Activated T-cell treated with anti-CD3 and anti-CD28 coated beads for 4 hours (primary cell): ENCODE measurements at regions not wholly inside any gene's neighbourhood (a gene's known extent, or its start where the extent isn't known, plus 50 kb on each side); places are given as distances from the start of the nearest gene placed in this dataset.

ENCODE experiments used
- DNase-seq: peaks from one replicate; pipeline ENCODE4 v3.0.0-alpha.2; 2020

DNA sequence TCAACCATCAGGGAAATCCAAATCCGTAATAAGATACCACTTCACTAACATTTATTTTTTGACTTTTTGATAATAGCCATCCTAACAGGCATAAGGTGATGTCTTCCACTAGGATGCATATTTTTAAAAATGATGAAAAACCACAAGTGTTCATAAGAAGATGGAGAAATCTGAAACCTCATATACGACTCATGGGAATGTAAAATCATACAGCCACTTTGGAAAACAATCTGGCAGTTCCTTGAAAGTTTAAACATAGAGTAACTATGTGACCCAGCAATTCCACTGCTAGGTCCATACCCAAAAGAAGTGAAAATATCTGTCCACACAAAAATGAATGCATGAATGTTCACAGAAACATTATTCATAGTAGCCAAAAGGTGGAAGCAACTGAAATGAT is 431.0 kb downstream of the ENC1 start:
- DNase-seq, result no peak

DNA sequence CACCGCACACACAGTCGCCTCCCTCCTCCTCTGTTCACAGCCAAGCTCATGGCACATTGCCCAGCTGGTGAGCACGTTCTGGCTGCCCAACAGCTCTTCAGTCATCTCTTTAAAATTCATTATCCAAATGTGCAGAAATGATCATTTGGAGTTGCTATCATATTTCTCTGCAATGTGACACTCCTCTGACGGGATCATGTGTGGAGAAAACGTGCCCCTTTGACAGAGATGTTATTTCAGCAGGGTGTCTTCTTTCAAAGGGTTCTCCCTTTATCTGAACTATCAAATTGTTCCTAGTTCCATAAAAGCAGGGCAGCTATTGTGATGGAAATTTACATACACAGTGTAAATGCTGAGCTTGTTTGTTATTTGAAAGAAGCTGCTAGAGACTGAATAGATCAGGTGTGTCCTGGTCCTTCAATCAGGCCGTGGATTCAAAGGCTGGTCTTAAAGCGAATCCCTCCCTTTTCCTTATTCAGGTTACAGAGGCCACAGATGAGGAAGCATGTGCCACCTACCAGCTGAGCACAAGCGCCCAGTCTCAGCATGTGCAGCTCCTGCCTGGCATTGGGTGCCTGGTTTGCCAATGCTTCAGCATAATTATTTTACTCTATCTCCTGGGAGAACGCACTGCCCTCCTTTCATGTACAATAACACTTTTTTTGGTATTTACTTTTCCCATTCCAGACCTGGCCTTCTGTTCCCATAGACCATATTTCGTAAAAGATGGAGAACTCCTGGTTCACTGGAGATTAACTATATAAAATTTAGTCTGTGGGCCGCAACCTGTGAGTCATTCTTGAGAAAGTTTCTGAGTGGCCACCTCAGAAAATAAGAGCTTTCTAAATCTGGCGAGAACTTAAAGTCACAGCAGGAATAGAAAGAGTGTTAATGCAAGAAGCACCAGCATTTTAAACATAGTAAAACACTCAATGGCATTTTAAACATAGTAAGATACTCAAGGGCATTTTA is 433.7 kb downstream of the ENC1 start:
- no peak for DNase-seq

DNA sequence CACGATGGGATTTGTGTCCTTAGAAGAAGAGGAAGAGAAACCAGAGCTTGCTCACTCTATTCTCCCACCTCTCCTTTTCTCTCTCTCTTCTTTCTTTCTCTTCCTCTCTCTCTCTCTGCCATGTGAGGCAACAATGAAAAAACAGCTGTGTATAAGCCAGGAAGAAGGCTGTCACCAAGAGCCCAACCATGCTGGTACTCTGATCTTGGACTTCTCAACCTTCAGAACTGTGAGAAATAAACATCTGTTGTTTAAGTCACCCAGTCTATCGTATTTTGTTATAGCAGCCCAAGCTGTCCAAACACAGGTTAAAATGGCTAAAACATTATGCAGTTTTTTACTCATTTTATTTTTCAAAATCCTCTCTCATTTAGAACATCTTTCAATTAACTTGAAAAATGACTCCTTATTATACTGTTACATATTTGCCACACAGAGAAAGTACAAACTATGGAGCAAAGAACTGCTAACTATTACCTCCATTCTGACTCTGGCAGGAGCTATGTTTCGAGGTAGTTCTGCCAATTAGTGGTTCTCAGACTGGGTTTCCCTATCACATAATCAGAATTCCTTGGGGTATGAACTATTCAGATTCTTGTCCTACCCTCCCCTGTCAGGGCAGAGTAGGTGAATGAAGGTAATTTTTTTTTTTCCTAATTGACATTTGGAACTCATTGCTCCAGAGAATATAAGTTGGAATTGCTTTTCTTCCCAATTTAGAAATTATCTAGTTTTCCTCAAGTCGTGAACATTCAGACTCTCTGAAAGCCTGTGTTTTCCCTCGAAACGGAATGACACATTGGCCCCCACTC is 434.6 kb downstream of the ENC1 start:
- no peak for DNase-seq

DNA sequence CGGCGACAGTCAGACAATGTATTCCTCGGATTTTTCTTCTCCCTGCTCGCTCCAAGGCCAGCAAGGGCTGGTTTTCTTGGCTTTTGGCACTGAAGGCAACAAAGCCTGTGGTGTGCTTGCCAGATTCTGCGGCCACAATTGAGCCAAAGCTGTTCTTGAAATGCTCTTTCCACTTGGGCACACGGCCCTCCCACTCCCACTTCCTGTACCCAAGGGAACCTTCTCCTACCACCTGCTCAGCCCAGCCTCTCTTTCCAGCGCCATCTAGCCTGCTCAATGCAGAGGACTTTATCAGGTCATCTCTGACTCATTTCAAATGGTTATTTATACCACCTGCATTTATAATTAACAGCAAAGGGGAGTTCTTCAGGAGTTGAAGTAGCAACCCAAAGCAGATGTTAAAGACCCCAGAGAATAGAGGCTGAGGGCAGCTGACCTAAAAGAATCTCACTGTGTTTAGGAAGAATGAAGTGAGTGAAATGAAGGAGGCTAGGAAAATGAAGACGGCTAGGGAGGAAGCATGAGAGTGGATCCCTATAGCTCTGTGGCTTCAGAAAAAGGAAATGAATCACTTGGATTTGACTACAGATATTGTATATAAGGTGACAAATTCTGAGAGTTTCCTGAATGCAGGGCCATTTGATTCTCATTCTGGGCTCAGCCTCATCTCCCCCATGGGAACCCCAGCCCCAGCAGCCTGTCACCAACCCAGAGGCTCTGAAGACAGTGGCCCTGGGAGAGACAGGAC is 439.0 kb downstream of the ENC1 start:
- DNase-seq, result no peak

DNA sequence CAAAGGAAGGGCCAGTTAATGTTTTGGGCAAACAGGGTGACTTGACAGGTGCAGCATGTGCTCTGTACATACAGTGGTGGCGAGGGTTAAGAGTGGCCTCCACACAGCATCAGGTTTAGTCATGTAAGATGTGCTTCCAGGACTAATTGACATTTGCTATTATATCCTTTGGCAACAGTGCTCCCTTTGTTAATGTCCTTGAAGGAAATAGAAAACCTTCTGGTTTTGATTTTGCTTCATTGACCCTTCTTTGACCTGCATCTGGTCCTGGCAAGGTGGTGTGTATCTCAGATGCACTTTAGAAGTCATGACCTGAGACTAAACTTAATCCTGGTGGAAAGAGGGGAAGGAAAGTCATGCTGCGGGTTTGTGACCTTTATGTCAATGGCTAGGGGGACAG is 440.0 kb downstream of the ENC1 start:
- no peak for DNase-seq

DNA sequence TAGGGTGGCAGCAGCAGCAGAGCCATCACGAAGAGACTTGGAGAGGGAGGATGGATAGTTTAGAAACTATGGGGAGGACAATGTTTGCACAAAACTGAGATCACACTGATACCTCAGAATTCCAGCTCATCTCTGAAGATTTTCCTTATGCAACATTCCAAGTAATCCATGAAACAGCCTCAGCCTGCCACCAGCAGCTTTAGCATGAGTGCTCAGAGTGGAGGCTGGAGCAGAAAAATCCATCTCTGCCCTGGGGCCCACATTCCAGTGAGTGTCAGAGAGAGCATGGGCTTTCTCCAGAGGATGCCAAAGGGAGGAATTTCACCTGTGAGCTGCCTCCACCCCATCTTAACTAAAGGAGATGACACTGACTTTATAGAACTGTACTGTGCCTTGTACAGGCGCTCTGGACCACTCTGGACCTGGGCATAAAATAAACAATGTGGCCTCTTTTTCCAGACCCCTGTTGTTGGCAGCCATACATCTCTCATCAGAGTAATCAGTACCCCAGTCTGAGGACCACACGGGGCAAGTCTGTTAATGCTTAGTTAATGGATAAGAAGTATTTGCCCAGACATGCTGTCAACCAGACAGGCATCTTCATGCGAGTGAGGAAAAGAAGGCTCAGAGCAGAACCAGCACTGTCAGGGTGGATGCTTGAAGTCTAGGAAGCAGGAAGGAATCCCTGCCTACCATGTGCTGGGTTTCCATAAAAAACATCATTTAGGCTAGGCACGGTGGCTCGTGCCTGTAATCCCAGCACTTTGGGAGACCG is 440.9 kb downstream of the ENC1 start:
- DNase-seq, result no peak

DNA sequence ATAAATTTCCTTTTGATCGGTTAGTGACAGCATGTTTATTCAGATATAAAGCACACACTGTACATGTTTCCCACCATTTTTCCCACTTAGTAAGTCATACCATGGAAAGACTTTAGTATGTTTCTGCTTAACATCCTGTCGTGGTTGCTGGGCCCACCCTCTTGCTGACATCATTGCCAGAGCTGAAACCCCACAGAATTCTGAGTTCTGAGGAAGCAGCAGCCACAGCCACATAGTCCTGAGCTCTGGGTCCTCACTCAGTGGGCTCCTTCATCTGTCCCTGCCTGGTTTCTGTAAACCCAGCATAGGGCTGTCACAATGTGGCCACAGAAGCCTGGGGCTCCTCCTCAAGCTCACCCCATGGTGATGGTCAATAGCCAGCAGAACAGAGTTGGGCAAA is 441.5 kb downstream of the ENC1 start:
- DNase-seq, result no peak

DNA sequence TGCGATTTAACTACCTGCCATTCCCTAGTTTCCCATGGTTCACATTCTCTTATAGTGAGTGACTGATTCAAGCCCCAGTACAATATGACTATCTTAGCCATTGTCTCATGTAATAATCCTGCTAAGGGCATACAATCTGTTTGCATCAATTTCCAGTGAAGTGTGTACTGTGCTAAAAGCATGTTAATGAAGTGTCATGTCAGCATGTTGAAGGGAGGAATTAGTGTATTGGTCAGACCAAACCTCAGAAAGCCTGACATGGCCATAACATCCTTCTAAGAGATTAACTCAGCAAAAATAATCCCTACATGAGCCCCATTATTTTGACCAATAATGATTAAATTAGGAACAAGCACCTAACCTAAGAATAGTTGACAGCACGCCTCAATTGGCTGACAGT is 442.4 kb downstream of the ENC1 start:
- DNase-seq, result no peak

DNA sequence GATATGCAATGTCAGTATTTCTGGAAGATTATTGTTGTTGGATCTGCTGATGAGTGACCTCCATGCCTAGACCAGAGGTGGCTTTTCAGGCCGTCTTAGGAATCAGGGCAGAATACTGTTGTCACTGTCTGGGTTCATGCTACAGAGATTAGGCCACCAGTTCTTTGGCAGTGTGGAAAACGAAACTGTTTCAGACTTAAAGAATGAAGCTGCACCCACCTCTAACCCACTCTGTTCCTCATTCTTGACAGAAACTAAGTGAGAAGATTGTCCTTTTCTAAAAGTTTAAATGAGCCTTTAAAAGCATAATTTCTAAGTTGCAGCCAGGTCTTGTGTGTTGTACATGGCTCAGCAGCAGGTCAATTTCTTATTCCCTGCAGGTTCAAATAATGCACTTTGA is 444.3 kb downstream of the ENC1 start:
- no peak for DNase-seq

DNA sequence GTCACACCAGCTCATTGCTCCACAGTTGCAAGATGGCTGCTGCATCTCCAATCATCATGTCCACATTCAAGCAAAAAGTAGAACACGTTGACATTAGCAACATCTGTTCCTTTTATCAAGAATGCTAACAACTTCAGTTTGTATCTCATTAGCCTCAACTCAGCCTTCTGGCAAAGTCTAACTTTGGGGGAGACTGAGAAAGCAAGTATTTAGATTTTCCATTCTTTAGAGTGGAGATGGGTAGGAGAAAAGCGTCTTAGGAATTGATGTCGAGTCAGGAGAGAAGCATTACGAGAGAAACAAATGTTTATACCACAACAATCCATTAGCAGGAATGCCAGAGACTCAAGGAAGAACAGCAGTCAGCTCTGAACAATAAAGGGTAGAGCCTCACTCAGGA is 446.3 kb downstream of the ENC1 start:
- DNase-seq, result no peak

DNA sequence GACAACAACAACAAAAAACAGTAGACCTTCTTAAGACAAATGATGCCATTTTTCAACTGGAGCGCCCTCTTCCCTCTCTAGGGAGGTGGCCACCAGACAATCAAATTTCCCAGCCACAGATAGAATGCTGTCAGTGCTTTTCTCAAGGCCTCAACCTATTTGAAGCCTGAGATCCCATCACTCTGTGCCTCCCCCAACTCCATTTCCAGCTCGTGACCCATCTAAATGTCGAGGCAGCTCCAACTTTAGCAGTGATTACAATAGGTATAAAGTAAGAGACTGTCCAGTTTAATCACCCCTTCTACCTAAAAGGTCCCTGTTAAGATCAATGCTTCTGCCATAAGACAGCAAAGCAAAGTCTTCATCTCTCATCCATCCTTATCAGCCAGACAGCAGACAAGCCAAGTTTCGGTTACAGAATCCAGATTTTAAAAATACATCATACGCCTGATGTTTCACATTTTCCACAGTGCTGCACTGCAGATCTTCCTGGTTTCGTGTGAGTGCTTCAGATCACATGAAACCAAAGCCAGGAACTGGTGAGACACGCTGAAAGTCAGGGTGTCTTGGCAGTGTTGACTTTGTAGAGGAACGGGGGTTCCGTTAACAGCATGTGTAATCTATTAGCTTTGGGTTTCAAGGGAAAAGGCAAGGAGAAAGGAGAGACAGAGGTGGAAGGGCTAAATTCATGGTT is 447.8 kb downstream of the ENC1 start:
- no peak for DNase-seq

DNA sequence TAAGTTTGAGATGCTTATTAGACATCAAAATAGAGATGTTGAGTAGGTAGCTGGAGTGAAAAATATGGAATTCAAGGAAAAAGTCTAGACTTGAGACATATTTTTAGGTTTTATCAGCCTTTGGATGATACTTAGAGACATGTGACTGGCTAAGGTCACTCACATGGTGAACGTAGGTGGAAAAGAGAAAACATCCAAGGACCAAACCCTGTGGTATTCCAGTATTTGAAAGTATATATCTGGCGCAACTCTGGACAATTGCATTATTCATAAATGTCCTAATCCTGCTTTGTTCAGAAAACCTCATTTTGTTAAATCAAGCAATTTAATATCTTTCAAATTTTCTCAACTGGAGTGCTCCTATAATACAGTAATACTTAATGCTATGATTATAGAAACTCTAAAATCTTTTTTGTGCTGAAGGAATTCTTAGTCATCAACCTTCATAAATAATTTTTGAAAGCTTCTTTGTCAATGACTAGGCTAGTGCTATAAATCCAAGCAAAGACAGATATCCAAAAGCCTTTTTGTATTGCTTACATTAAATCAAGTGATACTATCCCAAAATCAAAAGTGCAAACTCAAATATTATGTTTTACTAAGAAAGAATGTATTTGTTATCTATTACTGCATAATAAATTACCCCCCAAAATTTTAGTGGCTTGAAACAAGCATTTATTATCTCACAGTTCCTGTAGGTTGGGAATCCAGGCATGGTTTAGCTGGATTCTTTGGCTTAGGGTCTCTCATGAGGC is 452.0 kb downstream of the ENC1 start:
- DNase-seq, result no peak

DNA sequence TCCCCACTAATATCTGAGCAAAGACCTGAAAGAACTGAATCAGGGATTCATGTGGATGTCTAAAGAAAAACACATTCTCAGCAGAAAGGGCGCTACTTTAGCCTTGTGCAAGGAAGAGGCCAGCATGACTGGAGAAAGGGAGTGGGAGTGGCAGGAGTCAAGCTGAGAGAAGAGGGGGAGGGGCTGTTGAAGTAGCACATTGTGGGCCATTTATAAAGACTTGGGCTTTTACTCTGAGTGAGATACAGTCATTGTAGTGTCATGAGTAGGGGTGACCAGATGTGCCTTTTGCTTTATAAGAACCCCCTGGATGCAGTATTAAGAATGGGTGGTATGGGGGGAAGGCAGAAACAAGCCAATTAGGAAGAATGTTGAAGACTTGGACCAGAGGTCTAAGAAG is 452.8 kb downstream of the ENC1 start:
- no peak for DNase-seq

DNA sequence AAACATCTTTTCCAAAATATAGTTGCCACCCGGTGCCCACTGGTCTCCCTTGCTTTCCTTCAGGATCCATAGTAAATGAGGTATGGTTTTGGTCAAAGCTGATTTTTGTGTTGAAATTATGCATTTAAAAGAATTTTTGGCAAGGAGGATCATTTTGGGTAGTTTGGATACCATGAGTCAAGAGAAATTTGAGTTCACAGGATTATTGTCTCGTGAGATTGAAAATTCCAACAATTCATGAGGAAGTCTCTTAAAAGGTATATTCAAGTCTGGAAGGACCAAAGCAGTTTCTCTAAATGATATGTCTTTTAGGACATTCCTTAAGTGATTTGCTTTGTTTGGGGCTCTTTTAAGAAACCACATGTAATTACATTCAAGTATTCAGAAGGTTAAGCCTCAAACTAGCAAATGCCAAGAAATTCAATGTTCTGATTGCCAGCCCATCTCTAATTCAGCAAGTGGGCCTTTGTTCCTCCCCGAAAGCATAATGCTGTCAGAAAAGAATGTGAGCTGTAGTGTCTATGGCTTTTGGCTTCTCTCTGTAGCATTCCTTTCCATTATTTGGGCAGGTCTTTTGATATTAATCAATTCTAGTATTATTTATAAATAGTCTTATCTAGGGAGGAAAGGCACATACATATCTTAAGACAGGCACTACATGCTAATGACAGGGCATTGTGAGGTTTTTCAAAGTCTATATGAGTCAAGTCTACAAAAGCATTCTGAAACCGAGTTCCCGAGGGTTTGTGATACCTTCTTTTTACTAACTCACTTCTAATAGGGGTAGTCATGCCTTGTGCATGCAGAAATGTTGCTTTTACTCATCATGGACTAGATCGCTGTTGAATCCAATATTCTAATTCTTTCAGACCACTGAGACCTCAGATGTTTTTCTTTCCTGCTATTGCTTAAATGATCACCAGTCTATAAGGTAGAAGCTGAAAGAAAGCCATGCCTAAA is 453.9 kb downstream of the ENC1 start:
- DNase-seq, result no peak

DNA sequence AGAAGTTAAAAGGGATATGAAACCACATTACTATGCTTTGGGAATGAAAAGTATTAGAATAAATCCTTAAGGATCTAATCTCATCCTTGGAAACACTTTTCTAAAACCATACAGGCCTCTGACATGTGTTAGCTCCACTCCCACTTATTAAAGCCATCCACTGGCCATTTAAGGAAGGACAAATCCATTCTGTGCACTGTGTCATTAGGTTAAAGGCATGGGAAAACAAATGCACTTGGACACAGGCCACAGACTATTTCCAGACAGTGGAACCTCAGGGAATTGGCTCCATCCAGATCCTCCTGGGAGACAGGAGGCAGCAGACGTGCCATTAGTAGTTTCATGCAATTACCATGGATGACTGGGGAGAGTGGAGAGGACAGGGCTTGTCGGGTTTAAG is 454.9 kb downstream of the ENC1 start:
- no peak for DNase-seq

DNA sequence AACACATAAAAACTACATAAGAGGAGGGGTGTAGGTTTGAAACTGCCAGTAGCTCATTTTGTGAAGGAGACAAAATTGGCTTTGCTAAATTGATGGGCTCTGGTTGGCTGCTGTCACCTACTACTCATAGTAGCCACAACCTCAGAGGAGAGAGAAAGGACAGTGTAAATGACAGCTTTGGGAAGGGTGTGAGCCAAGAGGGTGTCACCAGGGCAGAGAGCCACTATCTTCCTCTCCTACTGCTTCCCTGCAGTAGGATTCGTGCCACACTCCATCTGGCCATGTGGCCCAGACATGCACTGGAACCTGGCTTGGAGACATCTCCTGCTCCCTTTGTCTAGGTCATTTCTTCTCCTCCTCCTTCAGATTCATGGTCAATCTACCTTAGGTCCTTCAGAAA is 455.9 kb downstream of the ENC1 start:
- no peak for DNase-seq

DNA sequence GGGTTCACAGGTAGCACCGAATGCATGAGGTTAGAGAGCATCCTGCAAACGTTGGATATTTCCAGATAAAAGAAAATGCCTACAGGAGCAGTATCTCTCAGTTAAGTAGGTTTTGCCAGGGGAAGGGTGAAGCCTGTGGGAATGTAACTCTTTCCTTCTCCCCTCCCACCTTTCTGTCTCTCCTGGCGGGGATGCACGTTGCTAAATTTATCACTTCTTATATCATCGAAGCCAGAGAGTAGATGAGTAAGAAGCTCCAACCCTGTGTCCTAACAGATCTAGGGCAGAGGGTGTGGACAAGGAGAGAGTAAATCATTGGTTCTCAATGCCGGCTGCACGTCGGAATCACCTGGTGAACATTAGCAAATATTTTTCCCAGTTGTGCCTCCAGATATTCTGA is 457.5 kb downstream of the ENC1 start:
- DNase-seq, result no peak

DNA sequence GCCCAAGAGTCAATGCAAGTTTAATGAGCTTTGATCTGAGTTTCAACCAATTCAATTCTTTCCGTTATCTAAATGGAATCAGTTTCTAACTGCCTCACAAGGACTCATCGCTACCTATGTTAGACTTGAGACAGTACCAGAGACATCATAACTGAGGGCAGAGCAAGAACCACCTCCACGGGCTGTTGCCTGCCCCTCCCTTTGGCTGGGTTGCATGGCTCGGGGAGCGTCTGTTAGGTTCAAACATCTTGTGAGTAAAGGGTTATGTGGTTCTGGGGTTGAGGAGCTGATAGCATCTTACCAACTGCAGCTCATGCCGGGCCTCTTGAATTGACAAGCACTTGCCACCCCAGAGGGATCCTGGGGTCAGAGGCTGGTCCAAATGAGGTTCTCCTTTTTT is 457.9 kb downstream of the ENC1 start:
- no peak for DNase-seq

DNA sequence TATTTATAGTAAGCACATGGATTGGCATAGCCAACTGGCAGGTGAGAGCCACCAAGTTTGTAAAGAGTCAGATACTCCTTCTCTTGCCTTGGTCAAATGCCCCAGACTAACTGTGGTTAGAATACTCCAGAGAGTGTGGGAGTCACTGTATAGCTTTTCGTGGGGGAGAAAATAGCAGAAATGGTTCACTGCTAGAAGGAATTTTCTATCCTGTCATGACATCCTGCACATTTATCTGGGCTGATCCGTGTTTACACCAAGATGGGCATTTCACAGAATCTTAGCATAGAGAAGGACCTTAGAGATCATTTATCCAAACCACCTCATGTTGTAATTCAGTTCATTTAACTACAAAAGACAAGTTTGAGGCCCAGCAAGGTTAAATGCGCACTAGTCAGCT is 460.8 kb downstream of the ENC1 start:
- DNase-seq, result no peak

DNA sequence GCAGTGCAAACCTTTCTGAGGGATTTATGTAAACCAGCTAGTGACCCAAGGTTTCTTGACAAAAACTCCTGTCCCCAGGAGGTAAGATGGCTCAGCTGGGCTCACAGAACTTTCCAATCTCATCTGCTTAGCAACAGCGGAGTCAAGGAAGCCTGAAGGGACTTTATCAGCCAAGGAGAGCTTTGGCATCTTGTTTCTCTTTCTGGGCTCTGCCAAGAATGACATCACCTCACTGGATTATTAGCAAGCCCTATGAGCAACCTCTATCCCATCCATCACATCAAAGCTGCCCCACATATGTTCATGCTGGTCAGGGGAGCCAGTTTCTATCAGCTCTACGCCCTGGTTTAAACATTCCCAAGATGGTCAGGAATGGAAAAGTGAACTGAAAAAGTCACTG is 461.3 kb downstream of the ENC1 start:
- DNase-seq, result no peak
